ENCODE measurements at regions not wholly inside any gene's neighbourhood (a gene's known extent, or its start where the extent isn't known, plus 50 kb on each side); places are given as distances from the start of the nearest gene placed in this dataset.

GRCh38 chr3:162015856-162016255, 519.2 kb downstream of the OTOL1 start:
- ATAC-seq, result no peak

- no peak for ATAC-seq
These were observed 523.2 kb downstream of the OTOL1 start for GRCh38 chr3:162019817-162020216.

GRCh38 chr3:162021206-162021605, 524.6 kb downstream of the OTOL1 start:
- no peak for ATAC-seq

- no peak for ATAC-seq
These were observed 526.3 kb downstream of the OTOL1 start for GRCh38 chr3:162022911-162023310.

GRCh38 chr3:162029736-162030135, 533.1 kb downstream of the OTOL1 start:
- ATAC-seq, result no peak

- no peak for ATAC-seq
These were observed 537.8 kb downstream of the OTOL1 start for GRCh38 chr3:162034368-162034767.

GRCh38 chr3:162041622-162042021, 545.0 kb downstream of the OTOL1 start:
- no peak for ATAC-seq

- ATAC-seq, result no peak
These were observed 556.0 kb downstream of the OTOL1 start for GRCh38 chr3:162052636-162053035.

- no peak for ATAC-seq
These were observed 576.1 kb downstream of the OTOL1 start for GRCh38 chr3:162072656-162073164.

- ATAC-seq, result no peak
These were observed 576.9 kb downstream of the OTOL1 start for GRCh38 chr3:162073422-162073975.

- no peak for ATAC-seq
These were observed 580.5 kb downstream of the OTOL1 start for GRCh38 chr3:162077108-162077507.

- no peak for ATAC-seq
These were observed 585.9 kb downstream of the OTOL1 start for GRCh38 chr3:162082516-162082915.

GRCh38 chr3:162087361-162087760, 590.8 kb downstream of the OTOL1 start:
- ATAC-seq, result no peak

- no peak for ATAC-seq
These were observed 596.1 kb downstream of the OTOL1 start for GRCh38 chr3:162092751-162093150.

GRCh38 chr3:162094301-162094700, 597.7 kb downstream of the OTOL1 start:
- ATAC-seq, result no peak

GRCh38 chr3:162096874-162097273, 600.3 kb downstream of the OTOL1 start:
- no peak for ATAC-seq

GRCh38 chr3:162103808-162104207, 607.2 kb downstream of the OTOL1 start:
- ATAC-seq, result no peak

GRCh38 chr3:162111861-162112260, 615.3 kb downstream of the OTOL1 start:
- ATAC-seq, result no peak

GRCh38 chr3:162112719-162113118, 616.1 kb downstream of the OTOL1 start:
- ATAC-seq, result no peak

- no peak for ATAC-seq
These were observed 621.4 kb downstream of the OTOL1 start for GRCh38 chr3:162117961-162118360.

- ATAC-seq, result no peak
These were observed 623.0 kb downstream of the OTOL1 start for GRCh38 chr3:162119651-162120050.

- ATAC-seq, result no peak
These were observed 625.8 kb downstream of the OTOL1 start for GRCh38 chr3:162122405-162122804.

- no peak for ATAC-seq
These were observed 629.2 kb downstream of the OTOL1 start for GRCh38 chr3:162125790-162126189.

- ATAC-seq, result no peak
These were observed 634.0 kb downstream of the OTOL1 start for GRCh38 chr3:162130582-162130981.

GRCh38 chr3:162132981-162133380, 636.4 kb downstream of the OTOL1 start:
- no peak for ATAC-seq

Data from activated CD4-positive, CD25-positive, alpha-beta regulatory T cell treated with anti-CD3 and anti-CD28 coated beads, Interleukin-2, amount 50 U/mL, for 24 hours (primary cell).